HG02870 (cell line): ENCODE measurements at regions not wholly inside any gene's neighbourhood (a gene's known extent, or its start where the extent isn't known, plus 50 kb on each side); places are given as distances from the start of the nearest gene placed in this dataset.

Source experiments
- ATAC-seq: cut with Tn5 transposase; IDR thresholded peaks from one replicate; pipeline ENCODE4 v1.9.1; 2021; ENCODE audit warnings: mild to moderate bottlenecking, moderate library complexity; ENCODE audit not compliant: unreplicated experiment

DNA sequence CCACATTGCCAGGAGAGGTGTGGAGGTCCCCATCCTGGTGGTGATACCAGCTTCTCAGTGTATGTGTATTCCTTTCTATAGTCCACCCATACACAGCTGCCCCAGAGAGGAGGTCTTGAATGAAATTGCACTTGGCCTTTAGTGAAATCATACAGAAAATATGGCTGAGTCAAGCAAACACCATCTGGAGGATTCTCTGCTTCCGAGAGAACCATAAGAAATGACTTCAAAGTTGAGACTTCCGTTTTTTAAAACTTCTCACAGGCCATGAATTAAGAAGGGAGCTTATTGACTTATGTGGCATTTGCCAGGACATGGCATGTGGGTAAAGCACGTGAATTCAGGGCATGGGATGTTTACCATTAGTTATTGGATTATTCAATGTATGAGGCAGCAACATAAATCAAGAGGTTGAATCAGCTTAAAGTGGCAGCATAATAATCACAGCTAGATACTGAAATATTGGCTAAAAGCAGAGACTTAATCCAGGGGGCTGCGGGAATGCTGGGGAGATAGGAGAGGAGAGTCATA lies 119.1 kb upstream of the MTNR1B start:
- ATAC-seq, result no peak

DNA sequence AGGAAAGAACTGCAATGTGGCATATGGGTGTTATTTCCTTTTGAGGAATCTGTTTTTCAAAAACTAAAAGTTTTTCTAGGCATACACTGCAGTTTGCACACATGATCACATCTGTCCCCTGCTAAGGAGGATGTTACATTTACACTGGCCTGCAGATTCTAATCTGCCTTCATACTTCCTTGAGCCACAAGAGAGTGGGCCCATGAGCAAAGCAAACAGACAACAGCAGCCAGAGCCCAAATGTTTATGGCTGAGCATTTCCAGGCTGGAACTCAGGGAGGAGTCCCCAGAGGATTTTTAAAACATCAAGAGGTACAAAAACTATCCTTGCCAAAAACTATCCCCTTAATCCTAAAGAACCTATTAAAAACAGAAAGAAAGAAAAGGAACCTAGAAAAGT lies 117.2 kb upstream of the MTNR1B start:
- no peak for ATAC-seq

DNA sequence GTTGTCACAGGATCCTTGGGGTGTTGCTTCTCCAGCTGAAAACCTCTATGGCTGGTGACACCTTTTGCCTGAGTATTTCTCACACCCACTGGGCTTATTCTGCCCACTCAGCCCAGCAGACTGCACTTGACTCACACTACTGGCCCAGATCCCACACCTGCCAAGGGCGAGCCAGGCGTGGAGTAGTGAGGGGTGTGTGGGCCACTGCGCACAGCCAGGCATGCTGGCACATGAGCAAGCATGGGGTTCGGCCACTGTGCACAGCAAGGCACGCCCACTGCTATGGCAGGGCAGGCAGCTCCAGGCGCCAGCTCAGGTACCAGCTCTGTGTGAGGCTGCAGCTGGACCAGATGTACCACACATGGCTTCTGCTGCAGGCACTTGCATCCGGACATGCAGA lies 116.5 kb upstream of the MTNR1B start:
- ATAC-seq, result no peak

DNA sequence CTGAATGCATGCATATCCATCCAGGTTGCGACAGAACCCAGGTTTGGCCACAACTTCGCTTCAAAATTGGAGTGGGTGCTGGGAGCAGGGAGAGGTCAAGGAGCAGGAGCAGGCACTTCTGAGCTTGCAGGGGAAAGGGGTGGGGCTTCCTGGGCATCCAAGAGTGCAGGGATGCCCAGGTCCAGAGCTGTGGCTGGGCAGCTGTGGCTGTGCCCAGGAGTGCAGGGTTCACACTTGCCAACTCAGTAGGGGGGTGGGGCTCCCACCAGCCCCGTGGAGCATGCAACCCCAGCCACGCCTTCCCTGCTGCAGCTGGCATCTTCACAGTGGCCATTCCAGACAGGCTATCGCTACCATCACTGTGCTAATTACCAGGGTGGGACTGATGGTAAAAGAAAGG lies 115.3 kb upstream of the MTNR1B start:
- no peak for ATAC-seq

DNA sequence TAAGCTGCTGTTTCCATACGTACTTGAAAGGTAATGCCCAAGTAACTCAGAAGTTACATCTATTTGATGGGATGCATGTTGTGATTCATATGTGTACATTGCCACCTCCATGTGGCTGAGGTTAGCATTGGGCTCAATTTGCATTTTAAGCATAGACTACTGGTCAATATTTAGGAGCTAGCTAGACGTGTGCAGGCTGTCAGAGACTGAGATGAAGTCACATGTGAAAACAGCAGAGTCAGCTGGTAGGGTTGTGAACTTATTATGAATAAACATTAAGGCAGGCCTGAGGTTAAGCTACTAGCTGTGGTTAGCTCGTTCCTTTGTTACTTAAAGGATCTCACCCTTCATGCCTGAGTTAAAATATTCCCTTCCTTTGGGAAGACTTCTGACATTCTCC lies 114.5 kb upstream of the MTNR1B start:
- no peak for ATAC-seq

DNA sequence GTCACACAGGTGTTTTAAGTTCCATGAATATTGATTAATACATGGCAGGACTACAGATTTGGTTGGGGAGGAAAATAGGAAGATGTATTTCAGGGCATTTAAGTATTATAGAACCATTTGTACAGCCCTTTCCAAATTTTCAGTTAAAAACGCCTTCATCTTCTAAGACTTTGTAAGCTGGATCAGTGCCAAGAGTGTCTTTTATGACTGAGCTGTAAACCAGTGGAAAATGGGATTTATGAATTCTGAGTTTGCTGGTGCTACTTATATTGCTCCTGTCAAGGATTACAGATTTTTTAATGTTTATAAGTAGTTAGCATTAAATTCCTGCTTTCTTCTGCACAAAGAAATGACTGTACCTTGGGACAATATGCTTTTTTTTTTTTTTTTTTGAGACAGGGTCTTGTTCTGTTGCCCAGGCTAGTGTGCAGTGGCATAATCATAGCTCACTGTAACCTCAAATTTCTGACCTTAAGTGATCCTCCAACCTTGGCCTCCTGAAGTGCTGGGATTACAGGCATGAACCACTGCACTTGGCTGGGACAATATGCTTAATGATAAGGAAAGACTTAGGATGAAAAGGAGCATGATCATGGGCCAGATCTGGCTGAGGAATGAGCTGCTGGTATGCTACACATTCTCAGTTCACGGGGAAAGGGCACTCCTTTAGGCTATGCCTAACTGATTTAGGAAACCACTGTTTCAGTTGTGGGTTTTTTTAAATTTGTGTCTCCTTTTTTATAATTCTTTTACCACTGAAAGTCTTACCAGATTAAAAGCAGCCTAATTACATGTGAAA lies 113.6 kb upstream of the MTNR1B start:
- no peak for ATAC-seq

DNA sequence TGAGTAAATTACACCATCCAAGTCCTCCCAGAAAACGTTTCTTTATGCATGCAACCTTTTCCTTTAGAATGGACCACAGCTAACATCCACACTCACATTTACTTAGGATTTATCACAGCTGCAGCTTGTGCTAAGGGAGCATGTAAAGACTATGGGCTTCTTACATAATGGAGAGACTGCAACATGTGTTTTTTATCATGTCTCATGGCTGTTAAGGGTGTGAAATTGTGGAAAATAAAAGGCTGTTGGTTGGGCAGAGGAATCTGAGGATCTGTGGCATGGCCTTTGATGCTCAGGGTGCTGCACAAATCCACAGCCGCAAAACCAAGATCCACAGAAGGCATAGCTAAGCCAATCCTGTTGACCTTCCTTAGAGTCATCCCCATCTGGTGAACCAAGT lies 112.0 kb upstream of the MTNR1B start:
- no peak for ATAC-seq

DNA sequence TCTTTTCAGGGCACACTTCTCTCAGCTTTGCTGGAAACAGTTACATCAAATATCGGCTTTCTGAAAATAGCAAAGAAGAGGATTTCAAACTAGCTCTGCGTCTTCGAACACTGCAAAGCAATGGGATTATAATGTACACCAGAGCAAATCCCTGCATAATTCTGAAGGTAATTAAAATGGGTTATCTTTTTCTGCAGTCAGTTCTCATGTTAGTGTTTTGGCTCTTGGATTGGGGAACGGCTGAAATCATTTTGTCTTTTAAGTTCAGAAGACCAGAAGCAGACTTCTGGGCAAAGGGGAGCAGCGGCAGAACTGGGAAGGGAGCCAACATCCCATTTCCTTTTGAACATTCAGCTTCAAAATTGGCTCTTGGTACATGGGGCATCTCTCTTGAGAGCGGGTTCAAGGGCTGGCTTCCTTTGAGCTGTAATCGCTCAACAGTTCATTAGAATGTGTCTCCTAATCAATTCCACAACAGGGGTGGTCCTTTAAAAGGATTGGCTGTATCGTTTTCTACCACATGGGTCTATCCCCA lies 110.2 kb upstream of the MTNR1B start:
- no peak for ATAC-seq

DNA sequence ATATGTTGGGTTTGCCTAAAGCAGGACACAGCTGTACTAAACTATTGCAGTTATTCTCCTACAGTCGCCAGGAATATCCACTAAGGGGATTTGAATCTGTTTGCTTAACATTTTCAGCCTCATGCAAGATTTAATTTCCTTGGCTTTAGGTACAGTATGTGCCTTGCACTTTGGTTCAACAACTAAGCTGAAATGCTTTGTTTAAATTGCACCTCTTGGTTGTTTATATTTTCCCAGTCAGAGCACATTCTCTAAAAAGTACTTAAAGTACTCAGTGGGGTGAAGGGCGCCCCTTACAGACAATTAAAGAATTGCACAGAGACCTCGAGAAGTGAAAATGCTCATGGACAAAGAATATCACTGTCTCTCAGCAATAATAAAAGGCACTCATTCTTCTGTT lies 107.8 kb upstream of the MTNR1B start:
- ATAC-seq, result no peak

DNA sequence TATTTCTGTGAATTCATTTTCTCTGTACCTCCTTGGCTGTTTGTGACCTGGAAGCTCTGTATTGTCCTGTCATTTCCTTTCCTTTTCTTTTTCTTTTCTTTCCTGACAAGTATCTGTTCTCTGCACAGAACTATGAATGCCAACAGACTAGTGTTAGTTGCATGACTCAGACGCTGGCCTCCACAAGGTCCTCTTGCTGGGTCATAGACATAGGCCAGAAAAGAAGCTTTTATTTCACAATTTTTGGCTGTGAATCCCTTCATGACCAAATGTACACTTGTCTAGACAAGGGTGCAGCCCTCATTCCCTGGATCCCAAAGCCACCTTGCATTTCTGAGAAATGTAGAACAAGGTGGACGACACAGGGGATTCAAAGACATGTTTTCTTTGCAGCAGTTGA lies 104.1 kb upstream of the MTNR1B start:
- no peak for ATAC-seq

DNA sequence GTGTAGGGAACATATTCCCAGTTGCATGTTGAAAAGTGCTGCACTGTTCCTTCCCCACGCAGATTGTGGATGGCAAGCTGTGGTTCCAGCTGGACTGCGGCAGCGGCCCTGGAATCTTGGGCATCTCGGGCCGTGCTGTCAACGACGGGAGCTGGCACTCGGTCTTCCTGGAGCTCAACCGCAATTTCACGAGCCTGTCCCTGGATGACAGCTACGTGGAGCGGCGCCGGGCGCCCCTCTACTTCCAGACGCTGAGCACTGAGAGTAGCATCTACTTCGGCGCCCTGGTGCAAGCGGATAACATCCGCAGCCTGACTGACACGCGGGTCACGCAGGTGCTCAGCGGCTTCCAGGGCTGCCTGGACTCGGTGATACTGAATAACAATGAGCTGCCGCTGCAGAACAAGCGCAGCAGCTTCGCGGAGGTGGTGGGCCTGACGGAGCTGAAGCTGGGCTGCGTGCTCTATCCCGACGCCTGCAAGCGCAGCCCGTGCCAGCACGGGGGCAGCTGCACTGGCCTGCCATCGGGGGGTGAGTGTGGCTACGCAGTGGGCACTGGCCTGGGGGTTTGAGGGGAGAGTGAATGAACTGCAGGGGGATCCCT lies 102.7 kb upstream of the MTNR1B start:
- ATAC-seq, result no peak

DNA sequence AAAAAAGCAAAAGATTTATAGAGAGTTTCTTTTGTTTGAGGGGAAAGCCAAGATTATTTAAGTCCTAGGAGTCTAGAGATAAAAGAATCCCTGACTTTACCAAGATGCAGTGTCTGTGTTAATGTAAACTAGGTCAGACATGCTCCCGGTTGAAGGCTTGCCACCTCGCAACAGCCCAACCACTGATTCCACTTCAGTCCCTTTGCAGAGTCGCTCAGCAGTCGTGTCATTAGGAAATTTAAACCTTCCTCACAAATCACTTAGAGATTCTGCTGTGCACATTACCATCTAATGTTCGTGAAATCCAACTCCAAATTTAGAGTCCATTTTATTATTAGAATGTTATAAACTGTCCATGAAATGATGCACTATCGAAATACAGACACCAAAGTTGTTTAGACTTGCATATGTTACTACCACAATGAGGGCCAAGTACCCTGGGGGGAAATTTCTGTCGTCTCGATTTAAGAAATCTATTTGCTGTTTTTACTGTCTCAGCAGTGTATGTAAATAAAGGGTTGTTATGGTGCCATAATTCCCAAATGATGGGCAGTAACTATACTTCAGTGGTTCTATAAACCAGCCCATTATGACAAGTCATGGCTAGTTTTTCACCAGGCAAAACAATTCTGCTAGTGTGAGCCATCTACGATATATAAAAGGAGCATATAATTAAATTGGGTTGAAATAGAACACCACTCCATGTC lies 101.4 kb upstream of the MTNR1B start:
- ATAC-seq, result no peak

DNA sequence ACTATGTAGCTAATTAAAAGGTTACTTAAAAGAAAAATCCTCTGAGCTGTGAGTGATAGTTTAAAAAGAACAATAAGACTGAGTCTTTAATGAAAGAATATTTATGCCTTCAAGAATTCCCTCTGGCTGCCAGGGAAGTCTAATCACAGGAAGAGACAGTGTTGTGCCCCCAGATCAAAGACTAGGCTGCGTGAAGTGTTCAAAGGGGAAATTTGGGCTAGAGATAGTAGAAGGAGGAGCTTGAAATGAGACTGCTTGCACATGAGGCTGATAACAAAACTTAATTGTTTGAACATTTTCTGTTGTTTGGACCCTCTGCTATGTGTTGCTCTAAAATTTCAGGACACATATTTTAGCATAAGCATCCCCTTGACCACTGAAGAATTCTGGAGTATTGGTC lies 99.7 kb upstream of the MTNR1B start:
- ATAC-seq, result no peak

DNA sequence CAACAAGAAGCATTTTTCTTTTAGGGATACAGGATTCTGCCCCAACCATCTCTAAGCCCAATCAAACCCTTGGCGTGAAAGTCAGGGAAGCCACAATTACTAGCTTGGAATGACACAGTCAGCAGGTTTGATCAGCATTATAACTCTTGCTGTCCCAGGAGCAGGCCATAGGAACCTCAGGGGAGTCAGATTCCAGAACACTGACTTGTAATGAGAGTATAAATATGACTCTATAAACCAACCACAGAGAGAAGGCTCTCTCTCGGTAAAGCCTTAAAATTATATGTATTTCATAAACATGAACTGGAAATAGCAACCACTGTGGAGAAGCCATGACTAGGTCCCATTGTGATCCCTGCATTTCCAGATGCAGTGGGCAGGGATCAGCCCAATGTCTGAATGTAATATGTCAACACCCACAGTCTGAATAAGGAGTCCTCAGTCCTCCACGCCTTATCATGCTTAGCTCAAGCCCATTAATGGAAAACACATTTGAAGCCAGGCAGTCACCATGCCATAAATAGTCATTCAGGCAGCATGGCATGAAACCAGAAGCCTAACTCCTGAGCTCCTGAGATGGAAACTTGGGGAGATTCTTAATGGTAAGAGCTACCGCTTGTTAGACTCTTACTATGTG lies 99.1 kb upstream of the MTNR1B start:
- ATAC-seq, result no peak

DNA sequence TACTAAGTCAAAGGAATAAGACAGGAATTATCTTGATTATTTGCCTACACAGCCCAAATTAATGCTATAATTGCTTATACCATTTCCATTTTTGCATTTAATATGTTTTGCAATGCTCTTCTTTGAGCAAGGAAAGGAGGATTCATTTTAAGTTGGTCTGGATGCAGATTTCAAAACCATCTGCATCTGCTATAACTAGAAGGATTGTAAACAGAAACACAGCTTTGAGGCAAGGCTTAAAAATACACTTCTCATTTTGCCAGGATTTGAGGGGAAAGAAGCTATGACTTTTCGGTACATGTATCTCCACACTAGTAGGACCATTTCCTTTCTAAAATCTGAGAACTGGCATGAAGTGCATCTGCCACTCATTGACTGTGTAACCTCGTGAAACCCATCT lies 95.9 kb upstream of the MTNR1B start:
- no peak for ATAC-seq

DNA sequence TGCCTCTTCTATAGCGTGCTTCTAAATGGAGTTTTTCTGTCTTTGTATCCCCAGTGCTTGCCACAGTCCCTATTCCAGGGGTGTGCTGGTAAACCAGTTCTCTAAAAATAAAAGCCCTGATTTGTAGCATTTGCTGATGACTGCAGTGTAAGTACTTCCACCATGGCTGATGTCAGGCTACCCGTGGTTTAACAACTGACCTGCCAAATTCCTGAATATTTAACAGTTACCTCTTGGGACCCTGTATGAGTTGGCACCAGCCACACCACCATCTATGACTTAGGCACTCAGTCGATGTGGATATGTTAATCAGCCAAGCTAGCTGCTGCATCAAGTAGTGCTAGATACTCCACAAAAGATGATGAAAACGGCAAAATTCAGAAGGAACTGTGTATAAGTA lies 94.0 kb upstream of the MTNR1B start:
- ATAC-seq, result no peak

DNA sequence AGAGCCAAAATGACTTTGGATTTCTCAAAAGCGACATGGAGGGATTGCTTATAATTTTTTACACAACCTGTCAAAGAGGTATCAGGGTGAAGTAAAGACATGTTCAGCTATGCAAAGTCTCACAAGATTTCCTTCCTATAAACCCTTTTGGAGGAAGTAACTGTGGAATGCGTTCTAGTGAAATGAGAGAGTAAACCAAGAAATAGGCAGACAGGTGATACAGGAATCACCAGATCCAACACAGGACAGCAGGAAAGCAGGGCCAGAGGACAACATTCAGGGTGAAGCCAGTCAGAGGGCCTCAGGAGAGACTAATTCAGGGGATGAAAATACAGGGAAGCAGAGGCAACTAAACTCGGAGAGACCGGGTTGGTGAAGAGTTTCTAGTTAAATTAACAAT lies 90.4 kb upstream of the MTNR1B start:
- ATAC-seq, result no peak

DNA sequence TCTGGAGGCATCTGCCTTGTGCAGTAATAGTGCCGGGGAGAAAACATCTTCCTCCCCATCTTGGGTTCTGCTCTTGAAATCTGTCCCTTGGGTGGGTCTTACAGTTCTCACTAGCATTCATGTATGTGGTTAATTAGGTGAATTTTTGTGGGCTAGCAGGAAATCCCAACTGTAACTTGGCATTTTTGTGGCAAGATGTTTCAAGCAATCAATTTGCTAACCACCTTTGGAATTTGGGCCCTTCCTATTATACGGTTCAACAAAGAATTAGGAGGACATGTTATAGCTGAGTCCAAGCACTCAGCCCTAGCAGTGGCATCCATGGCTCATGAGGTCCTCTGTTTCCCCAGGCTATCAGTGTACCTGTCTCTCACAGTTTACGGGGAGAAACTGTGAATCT lies 89.1 kb upstream of the MTNR1B start:
- ATAC-seq, result no peak

DNA sequence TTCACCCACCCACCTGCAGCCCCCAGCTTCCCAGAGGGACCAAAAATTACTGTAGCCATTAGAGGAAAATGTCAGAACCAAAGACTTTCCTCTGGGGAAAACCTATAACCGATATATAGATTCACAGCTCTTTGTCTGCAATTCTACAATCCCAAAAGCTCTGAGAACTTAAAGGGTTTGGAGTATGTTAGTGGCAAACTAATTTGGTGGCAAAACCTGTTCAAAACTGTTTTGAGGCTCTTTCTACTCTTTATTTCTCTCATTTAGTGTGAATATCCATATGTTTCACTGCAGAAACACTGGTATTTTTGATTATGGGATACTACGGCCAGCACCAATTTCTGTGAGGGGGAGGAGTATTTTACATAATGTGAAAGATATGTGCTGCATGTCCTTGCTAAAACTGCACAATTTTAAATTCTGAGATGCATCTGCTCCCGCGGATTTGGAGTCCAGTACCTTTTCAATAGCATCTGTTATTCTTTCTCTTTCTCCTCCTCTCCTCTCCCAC lies 87.5 kb upstream of the MTNR1B start:
- ATAC-seq, result no peak

DNA sequence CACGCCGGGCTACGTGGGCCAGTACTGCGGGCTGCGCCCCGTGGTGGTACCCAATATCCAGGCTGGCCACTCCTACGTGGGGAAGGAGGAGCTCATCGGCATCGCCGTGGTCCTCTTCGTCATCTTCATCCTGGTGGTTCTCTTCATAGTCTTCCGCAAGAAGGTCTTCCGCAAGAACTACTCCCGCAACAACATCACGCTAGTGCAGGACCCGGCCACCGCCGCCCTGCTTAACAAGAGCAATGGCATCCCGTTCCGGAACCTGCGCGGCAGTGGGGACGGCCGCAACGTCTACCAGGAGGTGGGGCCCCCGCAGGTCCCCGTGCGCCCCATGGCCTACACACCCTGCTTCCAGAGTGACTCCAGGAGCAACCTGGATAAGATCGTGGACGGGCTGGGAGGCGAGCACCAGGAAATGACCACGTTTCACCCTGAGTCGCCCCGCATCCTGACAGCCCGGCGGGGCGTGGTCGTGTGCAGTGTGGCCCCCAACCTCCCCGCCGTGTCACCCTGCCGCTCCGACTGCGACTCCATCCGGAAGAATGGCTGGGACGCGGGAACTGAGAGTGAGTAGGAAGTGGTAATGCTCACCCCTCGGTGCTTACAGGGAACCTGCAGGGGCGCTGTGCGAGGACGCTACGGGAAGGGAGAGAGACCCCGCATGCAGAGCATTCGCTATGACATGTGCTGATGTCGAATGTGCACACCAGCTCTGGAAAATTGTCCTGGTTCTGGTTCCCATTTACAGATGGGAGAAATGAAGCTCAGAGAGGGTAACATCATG lies 86.4 kb upstream of the MTNR1B start:
- ATAC-seq, result no peak
